SW480 (cell line): ENCODE measurements at regions not wholly inside any gene's neighbourhood (a gene's known extent, or its start where the extent isn't known, plus 50 kb on each side); places are given as distances from the start of the nearest gene placed in this dataset.

Experiments
- DNase-seq: peaks from one replicate; pipeline ENCODE4 v3.0.0-alpha.2; 2016; ENCODE audit warnings: low spot score

- DNase-seq, result no peak
Observed at GRCh38 chr13:59452189-59452890, 711.4 kb downstream of the DIAPH3 start.

GRCh38 chr13:59458908-59459579, 704.7 kb downstream of the DIAPH3 start:
- DNase-seq, result peak; percentile 13

GRCh38 chr13:59459972-59460371, 703.8 kb downstream of the DIAPH3 start:
- DNase-seq, result no peak

GRCh38 chr13:59461411-59461810, 702.3 kb downstream of the DIAPH3 start:
- no peak for DNase-seq

- DNase-seq, result no peak
Observed at GRCh38 chr13:59463023-59463422, 700.7 kb downstream of the DIAPH3 start.

DNA sequence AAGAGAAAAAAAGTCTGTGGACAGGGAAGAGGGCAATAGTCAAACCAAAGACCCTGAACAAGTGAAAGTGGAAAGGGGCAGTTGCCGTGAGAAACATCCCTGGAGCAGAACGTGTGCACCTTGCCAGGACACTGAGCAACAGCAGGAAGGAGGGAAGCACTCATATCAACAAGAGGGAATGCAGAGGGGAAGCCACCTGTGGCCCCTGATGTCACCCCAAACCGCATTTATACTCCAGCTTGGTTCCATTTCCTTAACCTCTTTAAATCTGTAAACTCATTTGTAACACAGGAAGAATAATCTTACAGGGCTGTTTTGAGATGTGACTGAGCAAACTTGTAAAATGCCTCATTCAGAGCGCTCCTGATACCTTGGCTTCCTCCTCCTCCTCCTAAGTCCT, 698.8 kb downstream of the DIAPH3 start:
- no peak for DNase-seq

DNA sequence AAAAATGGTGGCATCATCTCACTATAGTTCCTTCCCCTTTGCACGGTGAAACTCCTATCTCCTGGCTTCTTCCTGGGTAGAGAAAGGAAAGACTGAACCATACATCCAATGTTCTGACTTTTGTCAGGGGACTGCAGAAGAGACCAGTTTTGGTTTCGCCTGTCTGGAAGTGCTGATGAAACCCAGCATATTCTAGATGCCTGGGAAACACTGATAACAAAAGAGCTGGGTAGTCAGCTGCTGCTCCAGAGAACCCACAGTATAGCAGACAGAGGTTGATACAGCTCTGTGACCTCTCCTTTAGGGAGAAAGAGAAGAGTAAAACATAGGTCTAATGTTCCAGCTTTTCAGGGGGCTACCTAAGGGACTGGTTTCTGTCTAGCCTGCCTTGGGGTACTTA, 695.3 kb downstream of the DIAPH3 start:
- DNase-seq, result no peak

DNA sequence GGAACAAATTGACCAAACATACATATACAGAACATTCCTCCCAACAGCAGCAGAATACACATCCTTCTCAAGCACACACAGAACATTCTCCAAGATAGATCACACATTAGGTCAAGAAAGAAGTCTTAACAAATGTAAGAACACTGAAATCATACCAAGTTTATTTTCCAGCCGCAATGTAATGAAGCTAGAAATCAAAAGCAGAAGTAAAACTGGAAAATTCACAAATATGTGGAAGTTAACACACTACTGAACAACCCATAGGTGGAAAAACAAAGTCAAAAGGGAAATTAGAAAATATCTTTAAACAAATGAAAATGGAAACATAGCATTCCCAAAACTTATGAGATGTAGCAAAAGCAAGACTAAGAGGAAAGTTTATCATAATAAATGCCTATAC, 692.6 kb downstream of the DIAPH3 start:
- DNase-seq, result no peak

- no peak for DNase-seq
Observed at GRCh38 chr13:59472134-59472533, 691.6 kb downstream of the DIAPH3 start.

DNA sequence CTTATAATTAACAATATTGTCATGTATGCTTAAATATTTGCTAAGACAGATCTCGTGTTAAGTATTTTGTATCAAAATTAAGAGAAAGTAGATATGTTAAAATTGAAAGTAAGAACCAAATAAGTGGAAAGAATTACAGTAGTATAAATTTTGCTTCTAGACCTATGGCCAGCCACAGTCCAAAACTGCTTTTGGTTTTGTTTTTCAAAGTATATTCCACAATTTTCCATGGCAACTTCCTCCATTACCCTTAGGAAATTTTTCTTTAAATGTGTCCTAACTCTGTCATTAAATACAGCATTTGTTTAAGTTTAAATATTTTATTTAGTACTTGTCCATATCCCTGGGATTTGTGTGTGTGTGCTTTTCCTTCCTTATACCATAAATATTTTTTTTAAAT, 689.0 kb downstream of the DIAPH3 start:
- no peak for DNase-seq

DNA sequence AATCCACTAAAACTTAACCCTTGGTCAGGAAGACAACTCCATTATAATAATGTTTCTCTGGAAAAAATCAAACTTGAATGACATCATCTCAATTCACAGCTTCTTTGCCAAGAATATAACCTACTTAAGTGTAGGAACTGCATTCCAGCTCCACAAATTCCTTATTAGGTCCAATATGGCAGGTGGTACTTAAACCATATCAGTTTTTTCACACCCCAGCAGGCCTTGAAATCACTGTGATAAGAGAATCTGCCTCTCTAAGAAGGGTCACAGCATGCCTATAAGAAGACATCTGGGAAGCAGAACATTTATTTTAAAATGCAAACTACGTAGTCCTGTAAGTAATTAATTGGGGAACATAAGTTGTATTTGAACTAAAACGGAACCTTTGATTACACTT, 687.8 kb downstream of the DIAPH3 start:
- DNase-seq, result no peak

DNA sequence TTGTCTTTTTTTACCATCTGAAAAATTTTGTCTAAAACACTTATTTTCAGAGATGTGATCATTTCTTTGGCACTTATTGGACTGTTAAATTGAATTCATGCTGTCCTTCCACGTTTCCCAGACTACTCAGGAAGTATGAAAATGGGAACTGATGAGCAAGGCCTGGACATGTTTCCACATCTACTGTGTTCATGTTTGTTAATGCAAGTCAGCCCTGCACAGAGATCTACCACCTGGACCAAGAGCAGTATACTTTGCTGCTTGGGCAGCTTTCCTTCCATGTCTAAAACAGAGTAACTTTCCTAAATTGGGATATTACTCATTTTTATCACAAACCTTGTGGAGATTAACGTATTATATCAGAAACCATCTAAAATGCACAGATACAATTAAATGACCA, 687.4 kb downstream of the DIAPH3 start:
- no peak for DNase-seq

GRCh38 chr13:59477011-59477410, 686.7 kb downstream of the DIAPH3 start:
- DNase-seq, result no peak

GRCh38 chr13:59478908-59479307, 684.8 kb downstream of the DIAPH3 start:
- DNase-seq, result no peak

GRCh38 chr13:59479629-59480028, 684.1 kb downstream of the DIAPH3 start:
- DNase-seq, result no peak

DNA sequence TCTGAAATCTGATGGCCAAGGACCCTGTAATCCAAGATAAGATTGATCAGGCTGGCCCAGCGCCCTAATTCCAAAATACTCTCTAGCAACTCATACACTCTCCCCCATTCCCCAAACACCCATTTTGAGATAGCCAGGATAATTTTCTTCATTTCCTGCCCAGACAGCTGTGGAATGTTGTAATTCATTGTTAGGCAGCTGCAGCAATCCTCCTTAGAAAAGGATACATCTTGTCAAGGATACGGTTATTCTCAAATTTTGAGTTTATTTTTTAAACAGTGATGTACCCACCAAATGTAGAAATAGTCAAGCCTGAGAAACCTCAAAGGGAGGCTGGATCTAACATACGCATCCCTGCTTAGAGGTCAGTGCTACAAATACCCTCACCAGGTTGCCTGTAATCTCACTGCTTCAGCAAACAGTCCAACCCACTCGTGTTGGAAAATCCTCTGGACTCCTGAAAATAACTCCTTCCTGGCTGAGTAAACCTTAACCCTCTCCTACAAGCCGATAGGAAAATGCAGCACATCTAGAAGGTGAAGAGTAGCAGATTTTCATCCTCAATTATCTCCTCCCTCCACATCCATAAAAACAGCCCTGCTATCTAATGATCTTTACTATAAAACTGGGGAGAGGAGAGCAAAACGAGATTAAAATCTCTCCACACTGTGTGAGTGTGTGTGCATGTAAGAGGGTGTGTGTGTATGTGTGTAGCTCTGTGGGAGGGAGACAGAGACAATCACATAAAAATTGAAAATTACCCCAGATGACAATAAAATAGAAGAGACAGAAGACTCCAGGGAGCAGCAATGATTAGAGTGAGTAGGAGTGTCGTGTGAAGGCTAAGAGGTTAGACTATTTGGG, 683.1 kb downstream of the DIAPH3 start:
- no peak for DNase-seq

DNA sequence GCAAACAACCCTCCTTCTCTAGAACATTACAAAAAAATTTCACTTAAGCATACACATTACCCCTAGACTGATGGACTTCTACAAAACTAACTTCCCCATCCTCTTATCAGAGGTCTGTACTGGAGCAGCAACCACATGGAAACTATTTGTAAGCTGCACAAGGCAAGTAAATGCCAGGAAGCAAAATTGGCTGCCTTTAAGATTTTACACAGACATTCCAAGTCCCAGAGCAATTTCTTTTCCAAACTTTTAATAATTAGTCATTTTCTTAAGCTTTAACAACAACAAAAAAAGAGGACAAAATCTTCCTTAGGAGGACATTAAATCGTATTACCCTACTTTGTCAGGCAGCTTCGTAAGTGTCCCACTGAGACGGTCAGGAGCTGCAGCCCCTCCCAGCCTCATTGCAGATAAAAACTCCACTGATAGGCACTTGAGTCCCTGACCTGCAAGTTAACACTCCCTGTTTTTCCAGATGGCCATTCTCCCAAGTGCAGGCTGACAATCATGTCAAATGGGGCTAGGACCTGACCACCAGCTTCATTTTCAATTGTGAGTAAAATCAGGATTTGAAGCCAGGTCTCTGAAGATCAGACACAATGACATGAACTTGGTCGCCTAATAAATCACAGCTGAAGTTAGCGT, 680.1 kb downstream of the DIAPH3 start:
- no peak for DNase-seq

- DNase-seq, result no peak
Observed at GRCh38 chr13:59487883-59488282, 675.8 kb downstream of the DIAPH3 start.

- DNase-seq, result no peak
Observed at GRCh38 chr13:59488436-59488835, 675.3 kb downstream of the DIAPH3 start.

DNA sequence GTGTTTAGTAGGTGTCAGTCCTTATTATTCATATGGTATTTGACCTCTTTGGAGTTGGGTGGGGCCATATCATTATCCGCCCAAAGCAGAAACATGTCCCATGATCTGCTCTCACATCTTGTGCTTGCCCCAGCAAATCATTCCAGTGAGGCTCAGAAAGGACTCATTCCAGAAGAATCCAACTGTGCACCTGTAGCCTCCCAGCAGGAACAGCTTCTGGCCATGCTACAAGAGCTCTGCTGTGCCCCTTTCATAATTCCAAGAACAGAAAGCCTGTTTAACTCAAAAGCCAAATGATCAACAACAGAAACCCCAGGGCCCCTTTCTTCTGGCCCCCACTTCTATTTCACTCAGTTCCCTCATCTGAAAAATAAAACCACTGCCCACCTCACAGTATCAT, 673.1 kb downstream of the DIAPH3 start:
- no peak for DNase-seq

DNA sequence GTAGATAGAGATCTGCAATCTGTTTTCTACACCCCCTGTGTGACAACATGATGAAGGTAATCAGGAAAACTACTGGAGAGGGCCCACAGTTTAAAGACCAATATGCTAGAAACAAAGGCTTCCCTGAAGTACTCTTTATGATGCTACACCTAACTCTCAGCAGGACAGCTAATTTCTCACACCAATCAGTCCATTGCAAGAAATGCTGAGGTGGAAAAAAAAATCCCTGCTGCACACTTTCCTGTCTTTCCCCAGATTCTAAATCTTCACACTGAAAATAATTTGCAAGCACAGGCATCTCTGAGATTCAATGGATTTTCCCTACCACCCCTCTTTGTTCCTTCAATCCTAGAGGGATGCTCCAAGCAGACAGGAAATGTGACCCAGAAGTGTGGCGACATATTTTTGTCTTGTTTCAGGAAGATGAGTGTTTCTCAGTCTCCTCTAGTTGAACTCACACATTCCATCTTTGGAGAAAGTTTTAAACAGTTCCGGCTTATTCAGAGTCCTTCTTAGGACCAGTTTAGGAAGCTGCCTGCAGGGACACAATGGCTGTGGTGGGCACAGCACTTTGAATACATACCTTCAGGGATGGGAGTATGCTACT, 671.6 kb downstream of the DIAPH3 start:
- DNase-seq, result no peak

GRCh38 chr13:59493436-59493965, 670.2 kb downstream of the DIAPH3 start:
- no peak for DNase-seq
